ENCODE measurements at regions not wholly inside any gene's neighbourhood (a gene's known extent, or its start where the extent isn't known, plus 50 kb on each side); places are given as distances from the start of the nearest gene placed in this dataset.

DNA sequence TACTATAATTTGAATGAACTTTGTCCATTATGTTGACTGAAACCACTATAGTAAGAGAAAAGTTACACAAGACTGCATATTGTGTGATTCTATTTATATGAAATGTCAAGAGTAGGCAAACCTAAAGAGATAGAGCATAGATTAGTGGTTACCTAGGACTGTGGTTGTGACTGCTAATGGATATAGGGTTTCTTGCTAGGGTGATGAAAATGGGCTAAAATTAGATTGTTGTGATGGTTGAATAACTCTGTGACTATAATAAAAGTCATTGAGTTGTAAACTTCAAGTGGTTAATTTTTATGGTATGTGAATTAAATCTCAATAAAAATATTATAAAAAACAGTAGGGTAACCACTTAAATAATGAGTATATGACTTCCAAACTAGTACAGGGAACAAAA, 142.9 kb upstream of the AHR start:
- no peaks in the 10 kb centered on the region for H3K9me3 ChIP-seq (ENCODE audit: control extremely low read depth in 1 of 3, control insufficient read depth in 2 of 3, insufficient read depth in 1 of 3, low read length in 2 of 3)
- H3K4me1 ChIP-seq (ENCODE audit: control insufficient read depth in 2 of 2, insufficient read depth in 2 of 2, low read length in 2 of 2): peaks cover 0 to 4% of the 10 kb centered on the region in 2 donors
- H4K20me1 ChIP-seq (ENCODE audit: control insufficient read depth, insufficient read depth, low read length, poor library complexity, severe bottlenecking): no peaks in the 10 kb centered on the region
- no peak overlapping the region for H3K27ac ChIP-seq (ENCODE audit: low read length in 2 of 2)
- H3K4me2 ChIP-seq (replicated peaks; ENCODE audit: low read depth, low read length, poor library complexity, severe bottlenecking): no peak overlapping the region
- no peak overlapping the region for H3K4me3 ChIP-seq (ENCODE audit: control extremely low read depth in 1 of 5, extremely low read depth in 1 of 5, insufficient read depth in 1 of 5, low read depth in 2 of 5, low read length in 4 of 5)
- H3K4me1 Mint-ChIP-seq: peaks cover 19% of the 10 kb centered on the region
- DNase-seq: no peak
- CTCF ChIA-PET: no interaction called here
- POLR2A ChIA-PET: no interaction called here
- ATAC-seq (ENCODE audit: low read depth): no peak
- no peaks in the 10 kb centered on the region for H3K27me3 Mint-ChIP-seq
- H3K27me3 ChIP-seq (replicated peaks in 1 of 4; ENCODE audit: control extremely low read depth in 1 of 4, control insufficient read depth in 3 of 4, insufficient read depth in 4 of 4, low read length in 3 of 4): no peaks in the 10 kb centered on the region
- no peaks in the 10 kb centered on the region for H3K79me2 ChIP-seq (ENCODE audit: control insufficient read depth, insufficient read depth, low read length)
- H3K4me3 Mint-ChIP-seq: no peak overlapping the region
- H3K27ac Mint-ChIP-seq: no peak overlapping the region
- TF ChIP-seq EZH2 (IDR thresholded peaks at IDR 0.05; ENCODE audit: borderline replicate concordance, insufficient read depth, low read depth, low read length, poor library complexity, severe bottlenecking): no peak
- intact Hi-C loops (cut with micrococcal nuclease): loop anchor here (10.0 kb wide), 1 partner anchor 79 kb away; no protein-coding TSS in a partner anchor
- no peaks in the 10 kb centered on the region for H3K9me3 Mint-ChIP-seq (ENCODE audit: insufficient read depth)
- H3K9ac ChIP-seq (ENCODE audit: low read length): no peak overlapping the region
- no peak overlapping the region for H2AFZ ChIP-seq (ENCODE audit: insufficient read depth, low read depth, low read length, poor library complexity, severe bottlenecking)
- H3K36me3 ChIP-seq (replicated peaks in 1 of 2; ENCODE audit: control extremely low read depth in 1 of 2, control insufficient read depth in 1 of 2, extremely low read depth in 1 of 2, insufficient read depth in 2 of 2, low read length in 1 of 2): no peaks in the 10 kb centered on the region

GRCh38 chr7:17158261-17158660, 140.2 kb upstream of the AHR start:
- no peak for TF ChIP-seq CTCF (IDR thresholded peaks at IDR 0.05)
- no peak for TF ChIP-seq EZH2 (IDR thresholded peaks at IDR 0.05; ENCODE audit: borderline replicate concordance, insufficient read depth, low read depth, low read length, poor library complexity, severe bottlenecking)
- Histone ChIP-seq H3K36me3 (replicated peaks in 1 of 2; ENCODE audit: control extremely low read depth in 1 of 2, control insufficient read depth in 1 of 2, extremely low read depth in 1 of 2, insufficient read depth in 2 of 2, low read length in 1 of 2) (no peaks in the 10 kb centered on the region), H3K27ac (ENCODE audit: low read length in 2 of 2) (no peak overlapping the region), H3K9ac (ENCODE audit: low read length) (no peak overlapping the region), H3K27me3 (replicated peaks in 1 of 4; ENCODE audit: control extremely low read depth in 1 of 4, control insufficient read depth in 3 of 4, insufficient read depth in 4 of 4, low read length in 3 of 4) (no peaks in the 10 kb centered on the region), H3K4me1 (ENCODE audit: control insufficient read depth in 2 of 2, insufficient read depth in 2 of 2, low read length in 2 of 2) (no peaks in the 10 kb centered on the region), H2AFZ (ENCODE audit: insufficient read depth, low read depth, low read length, poor library complexity, severe bottlenecking) (no peak overlapping the region), H4K20me1 (ENCODE audit: control insufficient read depth, insufficient read depth, low read length, poor library complexity, severe bottlenecking) (no peaks in the 10 kb centered on the region), H3K4me2 (replicated peaks; ENCODE audit: low read depth, low read length, poor library complexity, severe bottlenecking) (no peak overlapping the region), H3K9me3 (ENCODE audit: control extremely low read depth in 1 of 3, control insufficient read depth in 2 of 3, insufficient read depth in 1 of 3, low read length in 2 of 3) (no peaks in the 10 kb centered on the region), H3K4me3 (ENCODE audit: control extremely low read depth in 1 of 5, extremely low read depth in 1 of 5, insufficient read depth in 1 of 5, low read depth in 2 of 5, low read length in 4 of 5) (no peak overlapping the region), H3K79me2 (ENCODE audit: control insufficient read depth, insufficient read depth, low read length) (no peaks in the 10 kb centered on the region)
- intact Hi-C loops (cut with micrococcal nuclease): loop anchor here (10.0 kb wide), 1 partner anchor 77 kb away; no protein-coding TSS in a partner anchor
- no CpG with 5 or more reads among the region's 5 CpGs for WGBS (ENCODE audit: insufficient coverage)
- Mint-ChIP-seq H3K27me3 (no peaks in the 10 kb centered on the region), H3K4me3 (no peak overlapping the region), H3K27ac (no peak overlapping the region), H3K9me3 (ENCODE audit: insufficient read depth) (no peaks in the 10 kb centered on the region), H3K4me1 (peaks cover 9% of the 10 kb centered on the region)
- no peak for ATAC-seq (ENCODE audit: low read depth)
- POLR2A ChIA-PET: no interaction called here
- DNase-seq: no peak
- CTCF ChIA-PET: interaction anchor here (0.8 kb wide), 1 partner anchor 175 kb away, joined by 3 read pairs; no protein-coding TSS in a partner anchor

All from B cell (primary cell).